Stimulated activated CD4-positive, alpha-beta T cell treated with anti-CD3 and anti-CD28 coated beads, Interleukin-15, amount 100 ng/mL, for 48 hours (primary cell): ENCODE measurements at regions not wholly inside any gene's neighbourhood (a gene's known extent, or its start where the extent isn't known, plus 50 kb on each side); places are given as distances from the start of the nearest gene placed in this dataset.
"Not testable (repeated sequence)": the region's sequence is repeated elsewhere in the genome, so short reads cannot be mapped to it uniquely, and the experiment has no call there.

Experiments
- DNase-seq, 2 donors: peaks; one replicate each; pipeline ENCODE4 v3.0.0-alpha.2; 2020; ENCODE audit warnings: low read depth in 2 of 2

DNA sequence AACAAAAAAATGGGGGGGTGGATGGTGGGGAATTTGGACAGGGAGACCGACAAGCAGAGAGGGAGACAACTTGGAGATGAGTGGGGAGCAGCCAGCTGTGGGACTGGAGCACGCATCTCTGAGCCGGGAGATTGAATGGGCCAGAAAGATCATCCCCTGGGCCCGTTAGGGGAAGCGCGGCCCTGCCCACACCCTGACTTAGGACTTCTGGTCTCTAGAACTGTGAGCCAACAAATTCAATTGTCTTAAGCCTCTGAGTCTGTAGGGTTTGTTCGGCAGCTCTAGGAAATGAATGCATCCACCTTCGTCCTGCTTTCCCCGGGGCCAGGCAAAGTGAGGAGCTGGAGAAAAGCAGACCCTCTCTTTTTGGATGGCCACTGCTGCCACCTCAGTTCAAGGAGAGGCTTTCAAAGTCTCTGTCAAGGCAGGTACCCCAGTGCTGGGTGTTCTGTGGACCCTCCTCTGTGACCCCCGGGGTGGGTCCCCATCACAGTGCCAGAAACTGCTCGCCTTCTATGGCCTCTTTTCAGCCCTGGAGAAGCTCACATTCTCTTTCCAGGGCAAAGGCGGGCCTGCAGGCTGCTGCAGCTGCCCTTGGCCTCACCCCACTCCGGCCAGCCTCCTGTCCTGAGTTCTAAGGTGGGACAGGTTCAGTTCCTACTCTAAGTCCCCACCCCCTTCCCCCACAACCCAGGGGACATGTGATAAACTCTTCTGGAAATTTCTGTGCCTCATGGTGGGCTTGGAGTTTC lies 423.2 kb downstream of the RPS24 start:
- no peak for DNase-seq

- no peak for DNase-seq
Observed at GRCh38 chr10:78457804-78458482, 424.3 kb downstream of the RPS24 start.

GRCh38 chr10:78458983-78459638 lies 425.4 kb downstream of the RPS24 start:
- no peak for DNase-seq

- DNase-seq, result no peak
Observed at GRCh38 chr10:78459639-78460037, 426.0 kb downstream of the RPS24 start.

DNA sequence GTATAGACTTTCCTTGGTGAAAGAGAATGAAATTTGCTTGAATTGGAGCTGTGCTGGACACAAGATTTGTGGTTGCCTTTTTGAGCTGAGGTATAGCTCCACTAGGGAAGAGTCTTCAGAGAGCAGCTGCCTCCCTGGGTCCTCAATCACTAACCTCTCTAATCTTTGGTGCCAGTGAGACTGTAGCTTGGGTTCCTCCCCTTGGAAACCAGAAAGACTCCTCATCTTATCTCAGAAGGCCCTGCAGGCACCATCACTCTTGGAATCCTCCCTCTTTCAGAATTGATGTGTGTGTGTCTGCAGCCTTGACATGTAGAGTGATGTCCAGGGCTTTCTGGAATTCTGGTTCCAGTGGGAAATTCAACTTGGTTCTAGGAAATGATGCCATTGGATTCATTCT lies 426.5 kb downstream of the RPS24 start:
- DNase-seq, result no peak

DNA sequence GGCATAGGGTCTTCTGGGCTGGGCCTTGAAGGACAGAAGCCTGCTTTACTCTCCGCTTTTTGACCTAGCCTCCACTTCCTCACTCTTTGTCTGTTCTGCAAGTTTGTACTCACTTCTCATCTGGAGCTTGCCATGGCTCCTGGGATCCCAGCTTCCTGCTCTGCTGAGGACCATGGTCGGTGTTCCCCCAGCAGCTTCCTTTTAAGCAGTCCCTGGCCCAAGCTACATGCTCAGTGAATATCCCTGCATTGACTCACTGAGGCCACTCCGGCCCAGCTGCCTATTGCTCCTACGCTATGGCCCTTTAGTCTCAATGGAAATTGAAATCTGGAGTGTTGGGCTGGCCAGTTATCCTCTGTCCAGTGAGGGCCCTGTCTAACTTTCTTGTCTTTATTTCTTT lies 427.7 kb downstream of the RPS24 start:
- DNase-seq, result no peak

DNA sequence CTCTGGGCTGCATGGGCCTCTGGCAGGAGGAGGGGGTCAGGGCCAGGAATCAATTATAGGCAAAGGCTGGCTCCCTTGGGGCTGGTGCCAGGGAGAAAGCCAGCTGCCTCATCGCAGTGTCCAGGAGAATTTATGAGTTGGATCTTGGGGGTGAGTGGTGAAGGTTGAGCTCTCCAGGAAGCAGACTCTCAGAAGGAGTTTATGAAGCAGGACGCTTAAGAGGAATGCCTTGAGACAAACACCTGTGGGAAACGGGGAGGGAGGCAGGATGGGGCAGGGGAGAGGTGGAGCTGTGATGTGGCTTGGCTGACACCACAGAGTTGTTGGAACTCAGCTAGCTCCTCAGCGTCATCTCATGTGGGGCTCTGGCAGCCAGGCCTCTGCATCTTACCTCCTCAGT lies 428.5 kb downstream of the RPS24 start:
- DNase-seq, result no peak

- no peak for DNase-seq
Observed at GRCh38 chr10:78462726-78463228, 429.1 kb downstream of the RPS24 start.

DNA sequence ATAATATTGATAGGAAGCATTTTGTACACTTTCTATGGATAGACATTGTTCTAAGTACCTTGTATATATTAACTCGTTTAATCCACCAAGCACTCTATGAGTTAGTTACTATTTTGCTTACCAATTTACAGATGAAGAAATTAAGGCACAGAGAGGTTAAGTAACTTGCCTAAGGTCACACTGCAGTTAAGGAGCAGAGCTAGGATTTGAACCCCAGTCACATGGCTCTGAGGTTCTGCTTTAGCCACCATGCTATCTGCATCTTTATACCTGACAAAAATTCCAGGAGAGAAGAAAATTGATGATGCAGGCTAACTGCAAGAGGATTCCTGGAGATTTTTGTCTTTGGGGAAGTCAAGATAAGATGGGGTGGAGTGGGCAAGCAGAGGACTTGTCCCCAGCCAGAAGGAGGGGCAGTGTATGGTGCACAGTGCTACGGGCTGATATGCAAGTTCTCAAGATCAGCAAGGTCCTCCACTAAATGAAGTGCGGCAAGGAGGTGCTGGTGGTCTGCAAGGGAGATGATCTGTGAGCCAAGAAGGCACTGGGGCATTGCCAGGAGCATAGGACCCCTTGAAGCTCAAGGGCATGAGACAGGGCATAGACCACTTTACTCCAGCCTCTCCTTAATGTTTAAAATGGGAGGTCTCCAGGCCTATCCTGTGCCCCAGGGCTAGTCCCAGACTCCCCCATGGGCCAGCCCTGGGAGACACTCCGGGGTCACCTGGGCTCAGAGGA lies 430.6 kb downstream of the RPS24 start:
- DNase-seq, result no peak

GRCh38 chr10:78464856-78465267 lies 431.2 kb downstream of the RPS24 start:
- DNase-seq, result no peak

- no peak for DNase-seq
Observed at GRCh38 chr10:78465431-78465830, 431.8 kb downstream of the RPS24 start.

DNA sequence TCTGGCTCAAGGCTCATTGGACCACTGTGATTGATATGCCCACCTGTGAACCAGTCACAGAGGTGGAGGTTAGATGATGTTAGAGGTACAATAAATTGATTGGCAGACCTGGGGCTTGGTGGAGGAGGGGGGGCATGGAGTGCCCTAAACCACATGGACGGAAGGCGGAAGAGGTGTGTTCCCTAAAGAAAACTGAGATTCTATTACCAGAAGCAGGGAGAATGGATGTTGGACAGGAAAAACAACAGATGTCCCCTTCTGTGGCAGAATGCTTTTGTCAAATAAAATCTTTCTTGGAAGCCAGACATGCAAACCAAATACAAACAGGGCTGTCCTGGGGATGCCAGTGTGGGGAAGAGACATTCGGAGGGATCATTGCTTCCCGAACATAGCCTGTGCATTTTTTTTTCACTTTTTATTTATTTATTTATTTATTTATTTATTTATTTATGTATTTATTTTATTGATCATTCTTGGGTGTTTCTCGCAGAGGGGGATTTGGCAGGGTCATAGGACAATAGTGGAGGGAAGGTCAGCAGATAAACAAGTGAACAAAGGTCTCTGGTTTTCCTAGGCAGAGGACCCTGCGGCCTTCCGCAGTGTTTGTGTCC lies 433.9 kb downstream of the RPS24 start:
- no peak for DNase-seq

DNA sequence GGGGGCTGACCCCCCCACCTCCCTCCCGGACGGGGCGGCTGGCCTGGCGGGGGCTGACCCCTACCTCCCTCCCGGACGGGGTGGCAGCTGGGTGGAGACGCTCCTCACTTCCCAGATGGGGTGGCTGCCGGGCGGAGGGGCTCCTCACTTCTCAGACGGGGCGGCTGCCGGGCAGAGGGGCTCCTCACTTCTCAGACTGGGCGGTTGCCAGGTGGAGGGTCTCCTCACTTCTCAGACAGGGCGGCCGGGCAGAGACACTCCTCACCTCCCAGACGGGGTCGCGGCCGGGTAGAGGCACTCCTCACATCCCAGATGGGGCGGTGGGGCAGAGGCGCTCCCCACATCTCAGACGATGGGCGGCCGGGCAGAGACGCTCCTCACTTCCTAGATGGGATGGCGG lies 435.1 kb downstream of the RPS24 start:
- DNase-seq, result not testable (repeated sequence)

- no peak for DNase-seq
Observed at GRCh38 chr10:78470267-78471103, 436.8 kb downstream of the RPS24 start.

- no peak for DNase-seq
Observed at GRCh38 chr10:78471326-78471722, 437.7 kb downstream of the RPS24 start.

GRCh38 chr10:78471723-78472550 lies 438.3 kb downstream of the RPS24 start:
- DNase-seq, result no peak

DNA sequence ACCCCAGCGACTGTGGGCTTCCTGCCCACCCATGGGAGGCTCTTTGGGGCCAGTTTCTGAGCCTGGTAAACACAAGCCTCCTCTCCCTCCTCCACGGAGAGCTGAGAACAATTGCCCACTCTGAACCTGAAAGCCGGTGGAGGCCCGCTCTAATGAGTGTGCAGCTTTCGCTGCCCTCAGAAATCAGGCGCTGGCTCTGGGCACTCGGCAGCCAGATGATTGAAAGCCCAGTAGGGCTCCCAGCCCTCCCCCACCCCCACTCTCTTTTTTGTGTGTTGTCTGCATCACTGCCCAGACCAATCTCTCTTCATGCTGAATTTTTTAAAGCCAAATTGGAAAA lies 438.9 kb downstream of the RPS24 start:
- DNase-seq, result no peak

- DNase-seq, result no peak
Observed at GRCh38 chr10:78473006-78473405, 439.3 kb downstream of the RPS24 start.

DNA sequence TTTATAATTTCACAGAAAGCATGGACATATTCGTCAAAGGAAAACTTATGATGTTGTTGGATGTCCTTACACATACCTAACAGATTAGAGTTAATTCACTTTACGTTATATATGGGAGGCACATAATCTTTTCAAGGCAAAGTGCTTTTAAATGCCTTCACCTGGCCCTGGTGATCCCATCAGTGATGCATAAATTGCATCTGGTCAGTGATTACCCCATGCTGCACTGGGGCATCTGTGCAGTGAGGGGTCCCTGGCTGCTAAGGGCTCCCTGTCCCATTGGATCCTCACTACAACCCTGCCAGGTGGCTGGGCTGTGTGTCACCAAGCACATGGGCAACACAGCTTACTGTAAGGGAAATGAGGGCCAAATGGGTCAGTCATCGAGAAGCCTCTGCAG lies 441.1 kb downstream of the RPS24 start:
- DNase-seq, result no peak

GRCh38 chr10:78475437-78475836 lies 441.8 kb downstream of the RPS24 start:
- DNase-seq, result no peak
